Activated CD8-positive, alpha-beta T cell treated with anti-CD3 and anti-CD28 coated beads, Interleukin-2, amount 10 ng/mL, durations not matched to agents 7 days and 5 days (primary cell): ENCODE measurements at regions not wholly inside any gene's neighbourhood (a gene's known extent, or its start where the extent isn't known, plus 50 kb on each side); places are given as distances from the start of the nearest gene placed in this dataset.

Source experiments
- ATAC-seq: fragments of 150-1000 bp; cut with Tn5 transposase; one replicate; pipeline ENCODE4 v1.10.0; 2021; ENCODE audit warnings: moderate library complexity
- CTCF ChIA-PET: fragments of 350-600 bp; sonication (Branson Sonifier 250); formaldehyde crosslinking; loops from one replicate; lab custom pipeline; 2021; ENCODE audit warnings: antibody characterized with exemption; lab: Charles Lee
- POLR2A ChIA-PET: fragments of 350-600 bp; sonication (Branson Sonifier 250); formaldehyde crosslinking; loops from one replicate; lab custom pipeline; 2021; ENCODE audit warnings: antibody characterized with exemption; lab: Charles Lee
- DNase-seq: peaks from one replicate; pipeline ENCODE4 v3.0.0-alpha.2; 2020
- H3K27ac Mint-ChIP-seq: one replicate; pipeline ENCODE4 v1.8.0; 2021; ENCODE audit warnings: mild to moderate bottlenecking, mixed read lengths
- H3K27me3 Mint-ChIP-seq: one replicate; pipeline ENCODE4 v1.8.0; 2021; ENCODE audit warnings: low read depth, mixed read lengths
- H3K36me3 Mint-ChIP-seq: one replicate; pipeline ENCODE4 v1.8.0; 2021; ENCODE audit warnings: low read depth, mixed read lengths
- H3K4me1 Mint-ChIP-seq: one replicate; pipeline ENCODE4 v1.8.0; 2021; ENCODE audit warnings: low read depth, mixed read lengths
- H3K4me3 Mint-ChIP-seq: one replicate; pipeline ENCODE4 v1.8.0; 2021; ENCODE audit warnings: mild to moderate bottlenecking, mixed read lengths
- H3K9me3 Mint-ChIP-seq: one replicate; pipeline ENCODE4 v1.8.0; 2022; ENCODE audit warnings: mixed read lengths; ENCODE audit not compliant: insufficient read depth

DNA sequence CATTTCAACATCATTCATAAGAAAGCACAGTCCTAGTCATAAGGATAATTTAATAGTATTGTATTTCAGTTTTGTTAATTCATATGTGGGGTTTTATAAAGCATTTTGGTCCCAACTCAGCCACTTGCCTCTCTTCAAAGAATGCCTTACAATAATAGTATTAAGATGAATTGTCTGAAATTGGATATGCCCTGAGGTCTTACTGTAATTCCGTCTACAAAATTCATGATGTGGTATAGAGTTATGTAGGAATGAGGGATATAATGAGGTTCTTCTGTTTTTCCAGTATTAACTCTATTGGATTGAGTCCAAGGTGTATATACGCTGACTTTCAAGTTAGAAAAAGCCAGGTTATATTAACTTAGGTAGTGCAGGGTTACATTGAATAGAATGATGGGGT, 177.0 kb downstream of the GOLIM4 start:
- Mint-ChIP-seq H3K27me3 (peaks cover 4% of the 10 kb centered on the region), H3K4me3 (no peak overlapping the region), H3K27ac (no peak overlapping the region), H3K9me3 (no peaks in the 10 kb centered on the region), H3K4me1 (no peaks in the 10 kb centered on the region), H3K36me3 (no peaks in the 10 kb centered on the region)
- ChIA-PET CTCF (interaction anchor here (0.9 kb wide), 1 partner anchor 122 kb away, joined by 3 read pairs; no protein-coding TSS in a partner anchor), POLR2A (no interaction called here)
- no peak for DNase-seq
- ATAC-seq, result no peak

DNA sequence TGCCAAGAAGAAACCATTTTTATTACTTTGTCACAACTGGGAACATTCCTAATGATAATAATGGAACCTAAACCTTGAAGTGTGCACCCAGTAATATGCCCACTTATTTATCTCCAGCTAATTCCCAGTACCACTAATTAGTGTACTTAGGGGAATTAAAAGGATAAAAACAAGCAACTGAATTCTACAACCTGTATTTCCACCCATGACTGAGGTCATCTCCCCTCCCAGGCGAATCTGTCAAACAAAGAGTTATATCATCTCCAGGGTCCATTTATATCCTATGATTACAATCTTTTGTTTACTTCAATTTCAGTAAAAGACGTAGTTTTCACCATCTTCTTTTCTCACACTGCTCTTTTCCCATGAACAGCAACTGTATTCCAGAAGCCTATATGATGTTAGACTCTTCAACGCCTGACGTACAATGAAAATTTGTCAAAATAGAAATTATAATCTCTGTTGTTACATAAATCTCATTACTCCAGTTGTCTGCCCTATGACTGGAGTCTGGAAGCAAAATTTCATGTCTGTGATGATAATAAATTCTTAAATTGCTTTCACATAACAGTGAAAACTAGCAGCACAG, 177.6 kb downstream of the GOLIM4 start:
- DNase-seq (no peak), ATAC-seq (no peak)
- Mint-ChIP-seq H3K9me3 (no peaks in the 10 kb centered on the region), H3K36me3 (no peaks in the 10 kb centered on the region), H3K27me3 (peaks cover 4% of the 10 kb centered on the region), H3K27ac (no peak overlapping the region), H3K4me3 (no peak overlapping the region), H3K4me1 (no peaks in the 10 kb centered on the region)
- CTCF ChIA-PET, result interaction anchor here (0.9 kb wide), 1 partner anchor 123 kb away, joined by 3 read pairs; no protein-coding TSS in a partner anchor
- POLR2A ChIA-PET, result no interaction called here

DNA sequence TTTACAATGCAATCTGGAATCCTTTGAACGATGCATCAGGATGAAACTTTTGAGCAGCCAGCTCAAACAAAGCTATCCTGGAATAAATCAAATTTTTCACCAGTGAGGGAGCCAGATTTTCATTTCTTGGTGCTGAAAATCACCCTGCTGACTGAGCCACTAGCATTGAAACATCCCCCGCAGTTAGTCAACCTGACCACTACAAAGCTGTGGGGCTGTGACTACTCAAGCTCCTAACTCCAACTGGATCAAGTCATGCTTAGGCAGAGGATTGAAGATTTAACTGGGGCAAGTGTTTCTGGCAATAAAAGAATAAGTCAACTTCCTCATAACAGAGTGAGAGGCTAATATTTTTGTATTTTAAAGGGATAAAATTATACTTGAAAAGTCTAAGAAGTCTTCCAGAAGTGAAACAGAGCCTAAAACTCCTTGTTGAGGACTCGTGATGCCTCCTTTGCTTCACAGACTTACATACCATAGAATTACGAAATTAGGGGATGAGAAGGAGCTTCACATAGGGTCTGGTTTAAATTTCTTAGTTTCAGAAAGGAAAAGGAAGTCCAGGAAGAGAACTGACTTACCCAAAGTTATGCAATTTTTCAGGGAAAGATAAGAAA, 177.8 kb downstream of the SERPINI1 start:
- H3K27ac Mint-ChIP-seq, result no peak overlapping the region
- POLR2A ChIA-PET, result no interaction called here
- no peaks in the 10 kb centered on the region for H3K9me3 Mint-ChIP-seq
- no peaks in the 10 kb centered on the region for H3K4me1 Mint-ChIP-seq
- no peak for DNase-seq
- peaks cover 3% of the 10 kb centered on the region for H3K27me3 Mint-ChIP-seq
- no peak overlapping the region for H3K4me3 Mint-ChIP-seq
- no peak for ATAC-seq
- CTCF ChIA-PET, result interaction anchor here (1.2 kb wide), 1 partner anchor 9 kb away, joined by 4 read pairs; no protein-coding TSS in a partner anchor
- no peaks in the 10 kb centered on the region for H3K36me3 Mint-ChIP-seq

DNA sequence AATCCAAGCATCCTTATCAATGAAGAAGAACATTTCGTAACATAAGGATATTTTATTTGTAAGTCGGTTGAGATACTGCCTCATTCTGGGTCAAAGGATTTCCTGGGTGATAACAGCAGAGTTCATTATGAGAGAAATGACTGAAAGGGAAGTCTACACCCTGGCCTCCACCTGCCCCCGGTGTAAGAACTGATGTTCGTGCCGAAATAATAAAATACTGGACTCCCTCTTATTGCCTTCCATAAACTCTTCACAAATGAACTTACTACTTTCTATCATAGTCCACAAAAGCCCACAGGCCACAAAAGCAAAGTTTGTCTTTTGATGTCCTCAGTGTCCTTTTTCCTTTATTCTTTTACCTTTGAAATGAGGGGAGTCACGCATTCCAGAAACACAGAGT, 174.4 kb downstream of the SERPINI1 start:
- ATAC-seq (no peak), DNase-seq (no peak)
- H3K4me3 Mint-ChIP-seq, result no peak overlapping the region
- H3K27me3 Mint-ChIP-seq, result peaks cover 3% of the 10 kb centered on the region
- no peak overlapping the region for H3K27ac Mint-ChIP-seq
- no peaks in the 10 kb centered on the region for H3K9me3 Mint-ChIP-seq
- no peaks in the 10 kb centered on the region for H3K4me1 Mint-ChIP-seq
- no peaks in the 10 kb centered on the region for H3K36me3 Mint-ChIP-seq
- CTCF ChIA-PET, result no interaction called here
- POLR2A ChIA-PET, result no interaction called here

DNA sequence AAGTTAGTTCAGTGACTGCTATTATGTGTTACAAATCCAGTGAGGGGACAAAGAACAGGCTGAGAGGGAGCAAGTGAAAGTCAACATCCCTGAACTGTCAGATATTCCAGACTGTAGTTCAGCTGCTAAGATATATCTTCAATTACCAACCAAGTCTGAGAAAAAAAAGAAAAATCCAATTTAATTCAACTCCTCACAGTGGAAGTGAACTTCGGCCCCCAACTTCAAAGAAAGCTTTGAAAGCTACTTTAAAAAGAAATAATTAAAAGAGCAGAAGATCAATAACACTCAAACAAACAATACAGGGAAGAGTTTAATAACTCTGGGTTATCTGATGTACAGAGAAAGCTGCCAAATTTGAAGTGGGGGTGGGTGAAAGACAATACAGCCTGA, 174.0 kb downstream of the SERPINI1 start:
- POLR2A ChIA-PET, result no interaction called here
- DNase-seq (no peak), ATAC-seq (no peak)
- Mint-ChIP-seq H3K9me3 (no peaks in the 10 kb centered on the region), H3K36me3 (no peaks in the 10 kb centered on the region), H3K27me3 (peaks cover 3% of the 10 kb centered on the region), H3K27ac (no peak overlapping the region), H3K4me1 (no peaks in the 10 kb centered on the region), H3K4me3 (no peak overlapping the region)
- CTCF ChIA-PET, result no interaction called here

DNA sequence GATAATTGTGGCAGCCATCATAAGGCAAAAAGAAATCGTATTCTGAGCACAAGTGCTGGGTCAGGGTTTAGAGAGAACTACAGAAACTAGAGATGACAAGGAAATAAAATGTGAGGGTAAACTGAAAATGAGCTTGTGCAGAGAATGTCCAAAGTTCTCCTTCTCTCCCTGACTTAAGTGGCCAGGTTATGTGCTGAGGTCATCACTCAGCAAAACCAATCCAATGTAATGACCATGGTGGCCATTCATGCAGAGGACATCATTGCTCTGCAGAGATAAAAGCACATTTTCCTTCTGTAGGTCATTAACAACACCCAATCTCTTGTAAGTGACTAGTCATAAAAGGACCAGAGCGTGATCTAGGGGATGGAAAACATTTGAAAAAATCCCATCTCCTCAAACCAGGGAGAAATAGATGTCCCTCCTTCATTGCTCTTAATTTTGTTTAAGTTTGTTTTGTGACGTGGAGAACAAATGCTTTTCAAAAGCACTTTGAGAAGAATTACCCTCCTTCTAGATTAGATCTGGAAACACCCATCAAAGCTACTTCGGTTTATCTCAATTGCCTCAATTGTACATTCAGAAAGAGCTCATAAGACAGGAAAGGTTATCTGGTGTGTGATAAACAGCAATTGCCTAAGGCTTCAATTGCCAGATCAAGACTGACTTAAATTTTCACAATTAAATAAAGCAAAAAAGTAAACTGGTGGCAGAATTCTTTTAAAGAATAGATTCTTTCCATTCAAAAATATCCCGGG, 173.4 kb downstream of the SERPINI1 start:
- POLR2A ChIA-PET, result no interaction called here
- no peak overlapping the region for H3K27ac Mint-ChIP-seq
- DNase-seq, result no peak
- CTCF ChIA-PET, result interaction anchor here (1.4 kb wide), 1 partner anchor 13 kb away, joined by 3 read pairs; no protein-coding TSS in a partner anchor
- no peaks in the 10 kb centered on the region for H3K9me3 Mint-ChIP-seq
- ATAC-seq, result no peak
- no peaks in the 10 kb centered on the region for H3K4me1 Mint-ChIP-seq
- H3K36me3 Mint-ChIP-seq, result no peaks in the 10 kb centered on the region
- no peak overlapping the region for H3K4me3 Mint-ChIP-seq
- H3K27me3 Mint-ChIP-seq, result peaks cover 3% of the 10 kb centered on the region

DNA sequence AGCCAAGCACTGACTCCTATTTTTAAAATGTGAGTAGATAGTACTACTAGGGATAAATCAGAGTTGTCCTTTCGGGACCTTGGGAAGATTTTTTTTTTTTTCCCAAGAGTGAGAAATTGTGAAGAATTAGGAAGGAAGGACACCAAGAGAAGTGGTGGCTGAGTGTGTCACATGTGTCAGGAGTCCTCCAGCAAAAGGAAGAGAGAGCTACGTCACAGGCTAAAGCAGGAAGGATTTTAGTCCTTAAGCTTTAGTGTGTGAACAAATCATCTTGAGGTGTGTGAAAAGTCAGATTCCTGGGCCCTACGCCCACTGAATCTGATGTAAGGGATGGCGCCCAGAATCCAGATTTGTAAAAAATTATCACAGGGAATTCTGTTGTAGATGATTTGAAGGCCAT, 172.7 kb downstream of the SERPINI1 start:
- no peak overlapping the region for H3K27ac Mint-ChIP-seq
- no peaks in the 10 kb centered on the region for H3K4me1 Mint-ChIP-seq
- no peak for DNase-seq
- no peak overlapping the region for H3K4me3 Mint-ChIP-seq
- no peak for ATAC-seq
- H3K36me3 Mint-ChIP-seq, result no peaks in the 10 kb centered on the region
- POLR2A ChIA-PET, result no interaction called here
- no peaks in the 10 kb centered on the region for H3K9me3 Mint-ChIP-seq
- peaks cover 3% of the 10 kb centered on the region for H3K27me3 Mint-ChIP-seq
- CTCF ChIA-PET, result interaction anchor here (1.4 kb wide), 1 partner anchor 12 kb away, joined by 3 read pairs; no protein-coding TSS in a partner anchor

DNA sequence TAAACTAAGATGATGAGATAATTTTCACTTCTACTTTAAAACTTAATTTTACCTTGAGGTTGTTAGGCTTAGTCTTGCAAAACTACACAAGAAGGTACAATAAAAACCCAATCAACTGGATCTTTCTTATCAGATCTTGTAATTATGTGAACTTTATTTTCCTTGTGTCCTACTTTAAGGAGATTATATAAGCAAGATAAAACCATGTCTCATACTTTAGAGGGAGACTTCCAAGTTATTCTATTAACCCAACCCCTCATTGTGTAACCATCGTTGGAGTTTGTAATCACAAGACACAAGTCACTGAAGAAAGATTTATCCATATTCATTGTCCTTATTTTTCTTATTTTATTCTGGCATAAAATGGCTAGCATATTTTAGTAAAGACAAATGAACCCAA, 165.6 kb downstream of the SERPINI1 start:
- Mint-ChIP-seq H3K4me3 (no peak overlapping the region), H3K27me3 (peaks cover 3% of the 10 kb centered on the region), H3K36me3 (no peaks in the 10 kb centered on the region), H3K27ac (no peak overlapping the region), H3K9me3 (no peaks in the 10 kb centered on the region), H3K4me1 (no peaks in the 10 kb centered on the region)
- no peak for ATAC-seq
- CTCF ChIA-PET, result no interaction called here
- DNase-seq, result no peak
- POLR2A ChIA-PET, result no interaction called here

DNA sequence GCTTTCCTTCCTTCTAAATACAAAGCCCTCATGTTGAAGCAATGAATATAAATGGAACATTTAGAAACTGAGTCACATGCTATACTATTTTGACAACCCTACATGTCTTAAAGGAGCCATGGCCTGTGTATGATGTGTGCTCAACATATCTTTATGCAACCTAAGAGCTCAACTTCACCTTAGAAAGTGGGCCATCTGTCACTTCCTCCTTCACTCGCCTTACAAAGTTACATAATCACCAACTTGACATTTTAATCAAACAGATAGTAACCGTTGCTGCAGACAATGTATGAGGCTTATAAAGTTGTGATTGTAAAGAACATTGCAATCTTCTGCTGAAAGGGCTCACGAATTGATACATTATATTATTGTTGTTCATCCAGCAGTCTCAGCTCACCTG, 163.6 kb downstream of the SERPINI1 start:
- no peak overlapping the region for H3K27ac Mint-ChIP-seq
- ChIA-PET CTCF (interaction anchor here (1.6 kb wide), 1 partner anchor 519 kb away, joined by 4 read pairs; the partner anchor contains the start of gene ZBBX), POLR2A (no interaction called here)
- no peak for DNase-seq
- no peaks in the 10 kb centered on the region for H3K36me3 Mint-ChIP-seq
- no peak for ATAC-seq
- H3K4me3 Mint-ChIP-seq, result no peak overlapping the region
- no peaks in the 10 kb centered on the region for H3K9me3 Mint-ChIP-seq
- peaks cover 3% of the 10 kb centered on the region for H3K27me3 Mint-ChIP-seq
- no peaks in the 10 kb centered on the region for H3K4me1 Mint-ChIP-seq

DNA sequence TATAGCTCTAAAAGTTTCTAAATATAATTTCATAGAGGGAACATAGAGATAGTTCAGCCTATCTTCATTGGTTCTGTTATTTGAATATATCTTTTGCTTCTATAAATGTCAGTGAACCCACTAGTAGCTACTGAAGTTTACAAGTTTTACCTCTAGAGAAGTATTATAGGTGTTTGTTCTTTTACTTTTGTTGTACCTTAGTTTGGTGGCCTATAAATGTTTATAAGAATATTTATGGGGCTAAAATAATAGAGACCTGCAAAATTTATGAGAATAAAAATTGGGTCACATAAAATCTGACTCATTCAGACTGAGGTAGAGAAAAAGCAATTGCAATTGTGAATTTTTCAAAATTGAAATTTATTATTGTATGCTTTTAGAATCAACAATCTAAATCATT, 162.6 kb downstream of the SERPINI1 start:
- H3K4me3 Mint-ChIP-seq, result no peak overlapping the region
- no peaks in the 10 kb centered on the region for H3K36me3 Mint-ChIP-seq
- no peaks in the 10 kb centered on the region for H3K9me3 Mint-ChIP-seq
- no peaks in the 10 kb centered on the region for H3K4me1 Mint-ChIP-seq
- H3K27me3 Mint-ChIP-seq, result peaks cover 3% of the 10 kb centered on the region
- ChIA-PET POLR2A (no interaction called here), CTCF (interaction anchor here (1.6 kb wide), 1 partner anchor 518 kb away, joined by 4 read pairs; the partner anchor contains the start of gene ZBBX)
- no peak for DNase-seq
- no peak overlapping the region for H3K27ac Mint-ChIP-seq
- ATAC-seq, result no peak

DNA sequence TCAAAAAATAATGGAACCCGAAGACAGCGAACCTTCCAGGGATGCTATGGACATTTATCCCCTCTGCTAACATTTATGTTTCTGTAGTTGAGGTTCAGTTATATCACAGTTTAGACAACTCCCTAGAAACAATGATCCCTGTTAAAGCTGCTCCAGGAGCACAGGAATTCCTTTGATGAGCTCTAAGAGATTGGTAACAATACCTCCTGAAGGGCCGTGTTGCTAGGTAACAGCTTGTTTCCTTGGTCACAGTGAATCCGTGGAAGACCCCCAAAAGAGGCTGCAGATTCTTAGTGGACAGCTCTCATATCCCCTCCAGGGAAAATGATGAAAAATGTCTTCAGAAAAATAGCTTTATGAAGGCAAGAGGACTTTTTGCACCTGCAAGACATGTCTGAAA, 160.2 kb downstream of the SERPINI1 start:
- Mint-ChIP-seq H3K27ac (no peak overlapping the region), H3K4me3 (no peak overlapping the region), H3K27me3 (peaks cover 2% of the 10 kb centered on the region), H3K9me3 (no peaks in the 10 kb centered on the region), H3K36me3 (no peaks in the 10 kb centered on the region), H3K4me1 (no peaks in the 10 kb centered on the region)
- ATAC-seq (no peak), DNase-seq (no peak)
- POLR2A ChIA-PET, result no interaction called here
- CTCF ChIA-PET, result interaction anchor here (0.9 kb wide), 1 partner anchor 13 kb away, joined by 3 read pairs; no protein-coding TSS in a partner anchor

DNA sequence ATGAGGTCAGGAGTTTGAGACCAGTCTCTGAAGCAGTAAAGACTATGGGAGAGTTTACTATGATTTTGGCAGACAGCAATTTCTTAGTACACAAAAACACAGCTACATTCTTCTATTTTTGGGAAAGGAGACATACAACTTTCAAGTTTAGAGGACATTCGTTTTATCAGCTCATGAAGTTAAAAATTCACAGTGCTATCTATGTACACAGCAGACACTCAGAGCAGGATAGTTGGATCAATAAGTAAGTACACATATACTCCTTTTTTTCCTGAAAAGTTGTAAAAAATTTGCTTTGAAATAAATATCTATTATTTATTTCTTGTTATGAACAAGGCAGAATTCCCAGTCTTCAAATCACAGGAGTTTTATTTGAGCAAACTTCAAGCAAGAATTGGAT, 159.7 kb downstream of the SERPINI1 start:
- ATAC-seq (no peak), DNase-seq (no peak)
- Mint-ChIP-seq H3K9me3 (no peaks in the 10 kb centered on the region), H3K27me3 (peaks cover 2% of the 10 kb centered on the region), H3K36me3 (no peaks in the 10 kb centered on the region), H3K4me1 (no peaks in the 10 kb centered on the region), H3K27ac (no peak overlapping the region), H3K4me3 (no peak overlapping the region)
- CTCF ChIA-PET, result no interaction called here
- POLR2A ChIA-PET, result no interaction called here
